WTC11 (cell line): ENCODE measurements at regions not wholly inside any gene's neighbourhood (a gene's known extent, or its start where the extent isn't known, plus 50 kb on each side); places are given as distances from the start of the nearest gene placed in this dataset.

Source experiments
- ATAC-seq: fragments of 200-7000 bp; cut with Tn5 transposase; 2 replicates; pipeline ENCODE4 v1.10.0; 2021; ENCODE audit warnings: mild to moderate bottlenecking, moderate library complexity
- CTCF ChIA-PET: fragments of 300-600 bp; sonication (Branson Sonifier 250); formaldehyde crosslinking; loops from one replicate; lab custom pipeline; 2021; ENCODE audit warnings: antibody characterized with exemption; lab: Charles Lee
- POLR2A ChIA-PET: fragments of 350-600 bp; sonication (Branson Sonifier 250); formaldehyde crosslinking; loops from one replicate; lab custom pipeline; 2021; ENCODE audit warnings: antibody characterized with exemption; lab: Charles Lee
- DNase-seq: peaks from one replicate; pipeline ENCODE4 v3.0.0; 2021; ENCODE audit warnings: low spot score
- H3K27ac Mint-ChIP-seq: 2 replicates; pipeline ENCODE4 v1.8.0; 2021; ENCODE audit warnings: mixed read lengths
- H3K27me3 Mint-ChIP-seq: 2 replicates; pipeline ENCODE4 v1.8.0; 2021; ENCODE audit warnings: low read depth, mild to moderate bottlenecking, moderate library complexity, mixed read lengths
- H3K36me3 Mint-ChIP-seq: 2 replicates; pipeline ENCODE4 v1.8.0; 2021; ENCODE audit warnings: mixed read lengths
- H3K4me1 Mint-ChIP-seq: 2 replicates; pipeline ENCODE4 v1.8.0; 2022; ENCODE audit warnings: mixed read lengths
- H3K4me3 Mint-ChIP-seq: 2 replicates; pipeline ENCODE4 v1.8.0; 2021; ENCODE audit warnings: mild to moderate bottlenecking, moderate library complexity, mixed read lengths
- H3K9me3 Mint-ChIP-seq: 2 replicates; pipeline ENCODE4 v1.8.0; 2021; ENCODE audit warnings: mixed read lengths
- ATF1 ChIP-seq: sonication (generic); formaldehyde crosslinking; IDR thresholded peaks from 2 replicates; pipeline ENCODE4 v1.8.1; 2023; ENCODE audit warnings: mild to moderate bottlenecking, moderate library complexity, missing genetic modification reagents
- ATF3 ChIP-seq: sonication (generic); formaldehyde crosslinking; conservative IDR thresholded peaks from 2 replicates; pipeline ENCODE4 v1.8.1; 2022; ENCODE audit warnings: mild to moderate bottlenecking, missing genetic modification reagents
- CBFB ChIP-seq: sonication (generic); formaldehyde crosslinking; IDR thresholded peaks from 2 replicates; pipeline ENCODE4 v1.8.1; 2022; ENCODE audit warnings: mild to moderate bottlenecking, low read depth, missing genetic modification reagents
- CREB1 ChIP-seq: sonication (generic); formaldehyde crosslinking; IDR thresholded peaks from 2 replicates; pipeline ENCODE4 v1.8.0; 2023; ENCODE audit warnings: mild to moderate bottlenecking, missing genetic modification reagents
- ELF4 ChIP-seq: sonication (generic); formaldehyde crosslinking; IDR thresholded peaks from 2 replicates; pipeline ENCODE4 v1.8.1; 2022; ENCODE audit warnings: low read depth, mild to moderate bottlenecking, moderate library complexity, missing genetic modification reagents
- EMX1 ChIP-seq: fragments of 250-450 bp; sonication (Bioruptor Pico); IDR thresholded peaks from 2 replicates; pipeline ENCODE4 v1.8.0; 2021; ENCODE audit warnings: mild to moderate bottlenecking
- ESRRA ChIP-seq: sonication (generic); formaldehyde crosslinking; IDR thresholded peaks from 2 replicates; pipeline ENCODE4 v1.8.1; 2022; ENCODE audit warnings: mild to moderate bottlenecking, missing genetic modification reagents, borderline replicate concordance
- ETV6 ChIP-seq: sonication (generic); formaldehyde crosslinking; IDR thresholded peaks from 2 replicates; pipeline ENCODE4 v1.8.1; 2022; ENCODE audit warnings: mild to moderate bottlenecking, missing genetic modification reagents
- FOXK1 ChIP-seq: sonication (generic); formaldehyde crosslinking; IDR thresholded peaks from 2 replicates; pipeline ENCODE4 v1.8.0; 2022; ENCODE audit warnings: mild to moderate bottlenecking, moderate library complexity, missing genetic modification reagents
- FOXP1 ChIP-seq: sonication (generic); formaldehyde crosslinking; IDR thresholded peaks from 2 replicates; pipeline ENCODE4 v1.8.0; 2022; ENCODE audit warnings: missing genetic modification reagents, mild to moderate bottlenecking, moderate library complexity, borderline replicate concordance
- FOXP4 ChIP-seq: sonication (generic); formaldehyde crosslinking; IDR thresholded peaks from 2 replicates; pipeline ENCODE4 v1.8.0; 2022; ENCODE audit warnings: mild to moderate bottlenecking, missing genetic modification reagents
- GRHL2 ChIP-seq: fragments of 250-450 bp; sonication (Bioruptor Pico); IDR thresholded peaks from 2 replicates; pipeline ENCODE4 v1.8.0; 2022; ENCODE audit warnings: mild to moderate bottlenecking, moderate library complexity; ENCODE audit not compliant: insufficient replicate concordance, severe bottlenecking
- GTF2I ChIP-seq: fragments of 250-450 bp; sonication (Bioruptor Pico); conservative IDR thresholded peaks from 2 replicates; pipeline ENCODE4 v1.4.0; 2021; ENCODE audit warnings: mild to moderate bottlenecking
- HMGA2 ChIP-seq: fragments of 250-450 bp; sonication (Bioruptor Pico); IDR thresholded peaks from 2 replicates; pipeline ENCODE4 v1.4.0; 2021; ENCODE audit warnings: mild to moderate bottlenecking, moderate library complexity
- IRF1 ChIP-seq: sonication (generic); formaldehyde crosslinking; IDR thresholded peaks from 2 replicates; pipeline ENCODE4 v1.8.0; 2023; ENCODE audit warnings: missing genetic modification reagents
- JUN ChIP-seq: sonication (generic); formaldehyde crosslinking; IDR thresholded peaks from 2 replicates; pipeline ENCODE4 v1.8.0; 2023; ENCODE audit warnings: mild to moderate bottlenecking, missing genetic modification reagents
- MAX ChIP-seq: sonication (generic); formaldehyde crosslinking; IDR thresholded peaks from 2 replicates; pipeline ENCODE4 v1.8.0; 2022; ENCODE audit warnings: mild to moderate bottlenecking, missing genetic modification reagents
- NFE2L1 ChIP-seq: sonication (generic); formaldehyde crosslinking; IDR thresholded peaks from 2 replicates; pipeline ENCODE4 v1.8.1; 2023; ENCODE audit warnings: missing genetic modification reagents
- NR1H2 ChIP-seq: sonication (generic); formaldehyde crosslinking; IDR thresholded peaks from 2 replicates; pipeline ENCODE4 v1.9.0; 2021; ENCODE audit warnings: mild to moderate bottlenecking, moderate library complexity, missing genetic modification reagents
- PREB ChIP-seq: sonication (generic); formaldehyde crosslinking; IDR thresholded peaks from 2 replicates; pipeline ENCODE4 v1.8.1; 2022; ENCODE audit warnings: mild to moderate bottlenecking, missing genetic modification reagents, moderate library complexity, borderline replicate concordance
- RELA ChIP-seq: sonication (generic); formaldehyde crosslinking; IDR thresholded peaks from 2 replicates; pipeline ENCODE4 v1.8.1; 2022; ENCODE audit warnings: missing genetic modification reagents, mild to moderate bottlenecking, borderline replicate concordance
- SMAD3 ChIP-seq: sonication (generic); formaldehyde crosslinking; IDR thresholded peaks from 2 replicates; pipeline ENCODE4 v1.8.0; 2022; ENCODE audit warnings: missing genetic modification reagents, mild to moderate bottlenecking, borderline replicate concordance
- SOX15 ChIP-seq: fragments of 250-450 bp; sonication (Bioruptor Pico); IDR thresholded peaks from 2 replicates; pipeline ENCODE4 v1.9.0; 2021; ENCODE audit warnings: mild to moderate bottlenecking
- TCF7 ChIP-seq: sonication (generic); formaldehyde crosslinking; IDR thresholded peaks from 2 replicates; pipeline ENCODE4 v1.8.0; 2022; ENCODE audit warnings: mild to moderate bottlenecking, low read depth, missing genetic modification reagents, moderate library complexity
- TEAD1 ChIP-seq: sonication (generic); formaldehyde crosslinking; IDR thresholded peaks from 2 replicates; pipeline ENCODE4 v1.8.0; 2022; ENCODE audit warnings: mild to moderate bottlenecking, missing genetic modification reagents
- USF2 ChIP-seq: sonication (generic); formaldehyde crosslinking; IDR thresholded peaks from 2 replicates; pipeline ENCODE4 v1.8.1; 2023; ENCODE audit warnings: mild to moderate bottlenecking, missing genetic modification reagents, moderate library complexity
- ZNF138 ChIP-seq: sonication (generic); formaldehyde crosslinking; conservative IDR thresholded peaks from 2 replicates; pipeline ENCODE4 v1.8.1; 2022; ENCODE audit warnings: mild to moderate bottlenecking, moderate library complexity, missing genetic modification reagents
- ZNF232 ChIP-seq: sonication (generic); formaldehyde crosslinking; IDR thresholded peaks from 2 replicates; pipeline ENCODE4 v1.8.0; 2022; ENCODE audit warnings: mild to moderate bottlenecking, missing genetic modification reagents
- ZNF416 ChIP-seq: fragments of 250-450 bp; sonication (Bioruptor Pico); IDR thresholded peaks from 2 replicates; pipeline ENCODE4 v1.9.0; 2021; ENCODE audit warnings: mild to moderate bottlenecking, inconsistent platforms

- TF ChIP-seq ELF4 (CRISPR knock-in tag) (no peak), ZNF138 (CRISPR knock-in tag) (no peak), EMX1 (CRISPR knock-in tag) (no peak), ESRRA (CRISPR knock-in tag) (no peak), GRHL2 (CRISPR knock-in tag) (no peak), NR1H2 (CRISPR knock-in tag) (no peak)
Observed at GRCh38 chr7:115642194-115642593, 388.4 kb downstream of the TFEC start (continued).

- ChIA-PET POLR2A (no interaction called here), CTCF (no interaction called here)
- no peak for ATAC-seq
- Mint-ChIP-seq H3K9me3 (peaks cover 19% of the 10 kb centered on the region), H3K36me3 (0 out of 2 replicates have a peak, but pooled peaks cover 3% of the 10 kb centered on the region), H3K27me3 (no peaks in the 10 kb centered on the region), H3K27ac (no peak overlapping the region), H3K4me3 (no peak overlapping the region), H3K4me1 (peaks cover 14% of the 10 kb centered on the region)
- TF ChIP-seq ETV6 (CRISPR knock-in tag) (no peak), USF2 (CRISPR knock-in tag) (no peak), ATF3 (CRISPR knock-in tag) (no peak), SMAD3 (CRISPR knock-in tag) (no peak), TEAD1 (CRISPR knock-in tag) (no peak), IRF1 (no peak), MAX (CRISPR knock-in tag) (no peak), RELA (CRISPR knock-in tag) (no peak), NFE2L1 (CRISPR knock-in tag) (no peak), ZNF232 (no peak), CREB1 (CRISPR knock-in tag) (no peak), NR1H2 (CRISPR knock-in tag) (no peak), ATF1 (no peak), GTF2I (CRISPR knock-in tag) (no peak), JUN (CRISPR knock-in tag) (no peak), PREB (CRISPR knock-in tag) (no peak), ZNF416 (CRISPR knock-in tag) (no peak), FOXK1 (CRISPR knock-in tag) (no peak)
- no peak for DNase-seq
Observed at GRCh38 chr7:115638853-115639252, 391.7 kb downstream of the TFEC start.

GRCh38 chr7:115637128-115637527 lies 393.4 kb downstream of the TFEC start:
- H3K4me3 Mint-ChIP-seq = no peak overlapping the region
- ATAC-seq = no peak
- no peak for DNase-seq
- peaks cover 14% of the 10 kb centered on the region for H3K4me1 Mint-ChIP-seq
- H3K9me3 Mint-ChIP-seq = peaks cover 9% of the 10 kb centered on the region
- H3K27ac Mint-ChIP-seq = no peak overlapping the region
- TF ChIP-seq FOXP1 (CRISPR knock-in tag) (no peak), TCF7 (CRISPR knock-in tag) (no peak), EMX1 (CRISPR knock-in tag) (no peak), FOXP4 (CRISPR knock-in tag) (no peak), TEAD1 (CRISPR knock-in tag) (no peak), CBFB (no peak), NFE2L1 (CRISPR knock-in tag) (no peak), SOX15 (CRISPR knock-in tag) (no peak), HMGA2 (CRISPR knock-in tag) (no peak)
- CTCF ChIA-PET = no interaction called here
- POLR2A ChIA-PET = no interaction called here
- H3K36me3 Mint-ChIP-seq = 0 out of 2 replicates have a peak, but pooled peaks cover 3% of the 10 kb centered on the region
- no peaks in the 10 kb centered on the region for H3K27me3 Mint-ChIP-seq
